ENCODE measurements at regions not wholly inside any gene's neighbourhood (a gene's known extent, or its start where the extent isn't known, plus 50 kb on each side); places are given as distances from the start of the nearest gene placed in this dataset.

DNA sequence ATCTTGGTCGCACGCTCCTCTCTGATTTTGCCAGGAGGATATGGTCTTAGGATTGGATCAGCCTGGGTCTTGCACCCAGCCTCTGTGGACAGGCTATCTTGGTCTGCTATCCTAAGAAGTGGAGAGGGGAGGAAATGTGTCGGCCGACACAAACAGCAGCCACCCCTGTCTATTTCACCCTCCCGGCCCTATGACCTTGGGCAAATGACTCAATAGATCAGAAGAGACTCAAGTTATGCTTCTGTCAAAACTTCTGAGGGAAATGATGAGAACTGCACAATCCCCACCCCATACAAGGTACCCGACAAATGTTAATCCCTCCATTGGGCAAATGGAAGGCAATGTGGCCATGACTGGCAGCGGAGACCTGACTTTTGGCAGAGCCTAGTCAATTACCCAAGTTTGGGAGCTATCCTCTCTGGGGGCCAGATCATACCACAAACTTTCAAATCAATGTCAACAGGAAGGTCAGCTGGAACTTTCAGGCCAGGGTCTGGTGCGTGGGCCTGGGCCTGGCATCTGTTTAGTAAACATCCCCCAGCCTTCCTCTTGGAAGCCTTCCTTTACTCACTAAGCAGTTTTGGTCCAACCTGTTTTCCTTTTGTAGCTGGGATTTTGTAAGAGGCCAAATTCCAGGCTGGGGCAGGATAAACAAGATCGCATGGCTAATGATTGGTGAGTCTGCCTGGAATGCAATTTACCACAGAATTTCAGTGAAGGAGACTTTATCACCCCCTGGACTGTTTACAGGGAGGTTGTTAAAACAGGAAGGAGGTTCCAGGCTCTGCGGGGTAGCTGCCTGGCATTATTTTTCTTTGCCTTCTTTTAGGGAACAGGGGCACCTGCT, 64.2 kb upstream of the CPEB4 start (continued):
- TF ChIP-seq ARID5B (CRISPR knock-in tag; IDR thresholded peaks at IDR 0.05) (peak; percentile 96), MAFF (IDR thresholded peaks at IDR 0.05; ENCODE audit: low read depth, low read length) (peak; percentile 48), ZNF572 (CRISPR knock-in tag; IDR thresholded peaks at IDR 0.05) (0 out of 2 replicates have a peak, but pooled peaks have one; percentile 50), TRIM24 (CRISPR knock-in tag; IDR thresholded peaks at IDR 0.05) (peak; percentile 91), ESRRA (CRISPR knock-in tag; IDR thresholded peaks at IDR 0.05; ENCODE audit: low read depth) (peak; percentile 95), GPN1 (CRISPR knock-in tag; IDR thresholded peaks at IDR 0.05; ENCODE audit: borderline replicate concordance) (no peak), HNF4A (CRISPR knock-in tag; IDR thresholded peaks at IDR 0.05) (peak; percentile 97), SMC3 (IDR thresholded peaks at IDR 0.05; ENCODE audit: low read length) (peak; percentile 24; the same call in 1 of the 2 replicates), SALL2 (CRISPR knock-in tag; IDR thresholded peaks at IDR 0.05) (0 out of 2 replicates have a peak, but pooled peaks have one; percentile 25), EP300 (IDR thresholded peaks at IDR 0.05; ENCODE audit: low read depth in 2 of 2, low read length in 2 of 2) (peak in 1 of 2 experiments; percentile 97; a peak in 2 of 4 replicates), EP300 (CRISPR knock-in tag; IDR thresholded peaks at IDR 0.05; ENCODE audit: borderline replicate concordance) (peak; percentile 91), CCDC6 (CRISPR knock-in tag; IDR thresholded peaks at IDR 0.05) (peak; percentile 86; the same call in 1 of the 2 replicates), ZSCAN30 (CRISPR knock-in tag; IDR thresholded peaks at IDR 0.05) (peak; percentile 68; the same call in 1 of the 2 replicates), MED1 (CRISPR knock-in tag; IDR thresholded peaks at IDR 0.05) (peak; percentile 99), MED8 (CRISPR knock-in tag; IDR thresholded peaks at IDR 0.05; ENCODE audit: insufficient replicate concordance) (peak; percentile 94), ZMYM3 (CRISPR knock-in tag; IDR thresholded peaks at IDR 0.05) (peak; percentile 83), NR2C2 (CRISPR knock-in tag; IDR thresholded peaks at IDR 0.05; ENCODE audit: borderline replicate concordance) (peak; percentile 77; the same call in 1 of the 2 replicates), ZNF703 (CRISPR knock-in tag; IDR thresholded peaks at IDR 0.05; ENCODE audit: borderline replicate concordance) (peak; percentile 44; the same call in 1 of the 2 replicates), HNF1B (CRISPR knock-in tag; IDR thresholded peaks at IDR 0.05) (peak; percentile 98), SATB2 (CRISPR knock-in tag; IDR thresholded peaks at IDR 0.05) (0 out of 2 replicates have a peak, but pooled peaks have one; percentile 41), CEBPB (IDR thresholded peaks at IDR 0.05; ENCODE audit: borderline replicate concordance, low read depth, low read length) (peak; percentile 76), NKX3-1 (CRISPR knock-in tag; IDR thresholded peaks at IDR 0.05) (peak; percentile 89)
- TF ChIP-seq, protein P1, sequence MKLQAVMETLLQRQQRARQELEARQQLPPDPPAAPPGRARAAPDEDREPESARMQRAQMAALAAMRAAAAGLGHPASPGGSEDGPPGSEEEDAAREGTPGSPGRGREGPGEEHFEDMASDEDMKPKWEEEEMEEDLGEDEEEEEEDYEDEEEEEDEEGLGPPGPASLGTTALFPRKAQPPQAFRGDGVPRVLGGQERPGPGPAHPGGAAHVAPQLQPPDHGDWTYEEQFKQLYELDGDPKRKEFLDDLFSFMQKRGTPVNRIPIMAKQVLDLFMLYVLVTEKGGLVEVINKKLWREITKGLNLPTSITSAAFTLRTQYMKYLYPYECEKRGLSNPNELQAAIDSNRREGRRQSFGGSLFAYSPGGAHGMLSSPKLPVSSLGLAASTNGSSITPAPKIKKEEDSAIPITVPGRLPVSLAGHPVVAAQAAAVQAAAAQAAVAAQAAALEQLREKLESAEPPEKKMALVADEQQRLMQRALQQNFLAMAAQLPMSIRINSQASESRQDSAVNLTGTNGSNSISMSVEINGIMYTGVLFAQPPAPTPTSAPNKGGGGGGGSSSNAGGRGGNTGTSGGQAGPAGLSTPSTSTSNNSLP (IDR thresholded peaks at IDR 0.05; ENCODE audit: low read depth, low read length): peak; percentile 97

Measured in HepG2 (cell line).